ENCODE measurements at regions not wholly inside any gene's neighbourhood (a gene's known extent, or its start where the extent isn't known, plus 50 kb on each side); places are given as distances from the start of the nearest gene placed in this dataset.

GRCh38 chr5:148911386-148911785 is 85.0 kb downstream of the ADRB2 start:
- no peak overlapping the region for H2AFZ ChIP-seq (ENCODE audit: low read length)
- DNase-seq (ENCODE audit: low spot score), result no peak
- TF ChIP-seq CTCF (conservative IDR thresholded peaks at IDR 0.05; ENCODE audit: low read length), result no peak
- no peak for TF ChIP-seq EZH2phosphoT487 (IDR thresholded peaks at IDR 0.05; ENCODE audit: borderline replicate concordance, low read depth, low read length)
- peaks cover 6% of the 10 kb centered on the region for H3K4me1 ChIP-seq (ENCODE audit: insufficient read depth, low read length, poor library complexity, severe bottlenecking)
- H3K4me2 ChIP-seq (ENCODE audit: low read length), result no peak overlapping the region
- H3K4me3 ChIP-seq (ENCODE audit: low read depth, low read length, poor library complexity, severe bottlenecking), result no peak overlapping the region
- H3K36me3 ChIP-seq (ENCODE audit: insufficient read depth, low read length), result no peaks in the 10 kb centered on the region
- H3K27ac ChIP-seq (ENCODE audit: low read depth, low read length, poor library complexity, severe bottlenecking), result no peak overlapping the region
- intact Hi-C loops (cut with micrococcal nuclease; ENCODE audit: unreplicated experiment), result no loop called here
- H3K9me3 ChIP-seq (ENCODE audit: low read length), result no peaks in the 10 kb centered on the region
- no peaks in the 10 kb centered on the region for H3K79me2 ChIP-seq (ENCODE audit: insufficient read depth, low read depth, low read length)
- ChIA-PET CTCF (ENCODE audit: unreplicated experiment) (no interaction called here), POLR2A (no interaction called here)
- H3K9me2 ChIP-seq (ENCODE audit: insufficient read depth, low read length), result no peaks in the 10 kb centered on the region
- no peaks in the 10 kb centered on the region for H4K20me1 ChIP-seq (ENCODE audit: insufficient read depth, low read length)
- no TSS peak for BruUV-seq (replicated peaks)

GRCh38 chr5:148912146-148912545 is 85.7 kb downstream of the ADRB2 start:
- H3K9me2 ChIP-seq (ENCODE audit: insufficient read depth, low read length), result no peaks in the 10 kb centered on the region
- H4K20me1 ChIP-seq (ENCODE audit: insufficient read depth, low read length), result no peaks in the 10 kb centered on the region
- H3K4me3 ChIP-seq (ENCODE audit: low read depth, low read length, poor library complexity, severe bottlenecking), result no peak overlapping the region
- H3K79me2 ChIP-seq (ENCODE audit: insufficient read depth, low read depth, low read length), result no peaks in the 10 kb centered on the region
- ChIA-PET POLR2A (no interaction called here), CTCF (ENCODE audit: unreplicated experiment) (interaction anchor here (1.0 kb wide), 1 partner anchor 181 kb away, joined by 3 read pairs; no protein-coding TSS in a partner anchor)
- H3K36me3 ChIP-seq (ENCODE audit: insufficient read depth, low read length), result no peaks in the 10 kb centered on the region
- no peak overlapping the region for H2AFZ ChIP-seq (ENCODE audit: low read length)
- H3K9me3 ChIP-seq (ENCODE audit: low read length), result no peaks in the 10 kb centered on the region
- BruUV-seq (replicated peaks), result no TSS peak
- intact Hi-C loops (cut with micrococcal nuclease; ENCODE audit: unreplicated experiment), result no loop called here
- no peak overlapping the region for H3K4me2 ChIP-seq (ENCODE audit: low read length)
- H3K27ac ChIP-seq (ENCODE audit: low read depth, low read length, poor library complexity, severe bottlenecking), result no peak overlapping the region
- TF ChIP-seq CTCF (conservative IDR thresholded peaks at IDR 0.05; ENCODE audit: low read length), result no peak
- H3K4me1 ChIP-seq (ENCODE audit: insufficient read depth, low read length, poor library complexity, severe bottlenecking), result peaks cover 6% of the 10 kb centered on the region
- no peak for DNase-seq (ENCODE audit: low spot score)

- Histone ChIP-seq H3K27ac (ENCODE audit: low read depth, low read length, poor library complexity, severe bottlenecking) (no peak overlapping the region), H4K20me1 (ENCODE audit: insufficient read depth, low read length) (no peaks in the 10 kb centered on the region), H3K79me2 (ENCODE audit: insufficient read depth, low read depth, low read length) (no peaks in the 10 kb centered on the region), H3K4me2 (ENCODE audit: low read length) (no peak overlapping the region), H3K4me1 (ENCODE audit: insufficient read depth, low read length, poor library complexity, severe bottlenecking) (peaks cover 6% of the 10 kb centered on the region), H3K9me2 (ENCODE audit: insufficient read depth, low read length) (no peaks in the 10 kb centered on the region), H2AFZ (ENCODE audit: low read length) (no peak overlapping the region), H3K4me3 (ENCODE audit: low read depth, low read length, poor library complexity, severe bottlenecking) (no peak overlapping the region), H3K36me3 (ENCODE audit: insufficient read depth, low read length) (no peaks in the 10 kb centered on the region), H3K9me3 (ENCODE audit: low read length) (no peaks in the 10 kb centered on the region)
- TF ChIP-seq CTCF (conservative IDR thresholded peaks at IDR 0.05; ENCODE audit: low read length) (peak; percentile 28; the same call in 1 of the 2 replicates), EZH2phosphoT487 (IDR thresholded peaks at IDR 0.05; ENCODE audit: borderline replicate concordance, low read depth, low read length) (no peak)
- DNase-seq (ENCODE audit: low spot score), result no peak
- BruUV-seq (replicated peaks), result no TSS peak
- intact Hi-C loops (cut with micrococcal nuclease; ENCODE audit: unreplicated experiment), result no loop called here
- ChIA-PET CTCF (ENCODE audit: unreplicated experiment) (interaction anchor here (1.0 kb wide), 1 partner anchor 182 kb away, joined by 3 read pairs; no protein-coding TSS in a partner anchor), POLR2A (no interaction called here)
Observed at GRCh38 chr5:148912714-148913398, 86.4 kb downstream of the ADRB2 start.

Data from OCI-LY7 (cell line).